ENCODE measurements at regions not wholly inside any gene's neighbourhood (a gene's known extent, or its start where the extent isn't known, plus 50 kb on each side); places are given as distances from the start of the nearest gene placed in this dataset.

DNA sequence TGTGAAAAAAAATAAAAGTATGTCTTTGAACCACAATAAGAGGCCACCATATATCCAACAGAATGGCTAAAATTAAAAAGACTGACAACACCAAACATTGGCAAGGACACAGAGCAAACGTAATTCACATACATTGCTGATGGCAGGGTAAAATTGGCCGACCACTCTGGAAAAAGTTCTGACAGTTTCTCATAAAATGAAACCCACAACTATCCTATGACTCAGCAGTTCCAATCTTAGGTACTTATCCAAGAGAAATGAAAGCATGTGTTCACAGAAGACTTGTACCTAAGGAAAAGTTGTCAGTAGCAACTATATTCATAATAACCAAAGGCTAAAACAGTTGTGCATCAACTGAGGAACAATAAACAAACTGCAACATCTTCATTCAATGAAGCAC lies 357.3 kb upstream of the XYLT1 start:
- TF ChIP-seq, protein P1, sequence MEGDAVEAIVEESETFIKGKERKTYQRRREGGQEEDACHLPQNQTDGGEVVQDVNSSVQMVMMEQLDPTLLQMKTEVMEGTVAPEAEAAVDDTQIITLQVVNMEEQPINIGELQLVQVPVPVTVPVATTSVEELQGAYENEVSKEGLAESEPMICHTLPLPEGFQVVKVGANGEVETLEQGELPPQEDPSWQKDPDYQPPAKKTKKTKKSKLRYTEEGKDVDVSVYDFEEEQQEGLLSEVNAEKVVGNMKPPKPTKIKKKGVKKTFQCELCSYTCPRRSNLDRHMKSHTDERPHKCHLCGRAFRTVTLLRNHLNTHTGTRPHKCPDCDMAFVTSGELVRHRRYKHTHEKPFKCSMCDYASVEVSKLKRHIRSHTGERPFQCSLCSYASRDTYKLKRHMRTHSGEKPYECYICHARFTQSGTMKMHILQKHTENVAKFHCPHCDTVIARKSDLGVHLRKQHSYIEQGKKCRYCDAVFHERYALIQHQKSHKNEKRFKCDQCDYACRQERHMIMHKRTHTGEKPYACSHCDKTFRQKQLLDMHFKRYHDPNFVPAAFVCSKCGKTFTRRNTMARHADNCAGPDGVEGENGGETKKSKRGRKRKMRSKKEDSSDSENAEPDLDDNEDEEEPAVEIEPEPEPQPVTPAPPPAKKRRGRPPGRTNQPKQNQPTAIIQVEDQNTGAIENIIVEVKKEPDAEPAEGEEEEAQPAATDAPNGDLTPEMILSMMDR (IDR thresholded peaks at IDR 0.05), result no peak
- TF ChIP-seq POLR2A (IDR thresholded peaks at IDR 0.05), result no peak
- no peak for TF ChIP-seq EP300 (IDR thresholded peaks at IDR 0.05)

Measured in ovary (tissue), 3 donors.